ENCODE measurements at regions not wholly inside any gene's neighbourhood (a gene's known extent, or its start where the extent isn't known, plus 50 kb on each side); places are given as distances from the start of the nearest gene placed in this dataset.
"Not testable (repeated sequence)": the region's sequence is repeated elsewhere in the genome, so short reads cannot be mapped to it uniquely, and the experiment has no call there.

DNA sequence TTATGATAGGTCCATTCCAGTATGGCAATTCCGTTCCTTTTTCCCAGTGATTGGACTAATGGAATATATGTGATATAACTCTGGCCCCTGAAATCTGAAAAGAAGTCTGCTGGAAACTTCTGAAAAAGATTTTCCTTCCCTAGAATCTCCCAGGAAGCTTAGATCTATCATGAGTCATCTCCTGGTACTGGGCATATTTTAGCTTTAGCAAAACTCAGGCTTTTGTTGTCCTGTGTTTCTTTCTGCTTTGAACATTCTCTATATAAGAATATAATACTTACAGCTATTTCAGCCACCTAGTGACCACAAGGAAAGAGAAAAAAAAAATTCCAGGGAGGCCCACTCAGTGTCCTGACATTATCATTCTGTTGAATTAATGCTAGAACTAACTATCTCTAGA, 597.2 kb upstream of the GRIA3 start:
- FAIRE-seq: no peak

DNA sequence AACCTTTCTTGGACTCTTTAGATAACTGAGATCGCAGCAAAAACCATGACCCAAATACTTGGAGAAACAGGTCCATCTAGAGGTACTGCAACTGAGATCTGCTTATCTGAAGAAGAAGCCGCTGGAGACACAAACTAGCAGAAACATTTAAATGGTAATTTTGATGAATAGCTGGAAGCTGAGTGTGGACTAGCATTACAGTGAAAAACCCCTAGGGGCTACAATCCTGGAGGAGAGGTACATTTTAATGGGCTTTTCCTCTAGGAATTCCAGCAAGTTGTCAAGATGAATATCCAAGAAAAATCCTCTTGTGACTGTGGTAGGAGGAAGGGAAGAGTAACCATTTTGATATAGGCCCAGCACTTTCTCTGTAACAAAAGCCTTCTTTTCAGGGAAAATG, 592.5 kb upstream of the GRIA3 start:
- FAIRE-seq: no peak

- FAIRE-seq: no peak
These were observed 587.1 kb upstream of the GRIA3 start for GRCh38 chrX:122596998-122597397.

DNA sequence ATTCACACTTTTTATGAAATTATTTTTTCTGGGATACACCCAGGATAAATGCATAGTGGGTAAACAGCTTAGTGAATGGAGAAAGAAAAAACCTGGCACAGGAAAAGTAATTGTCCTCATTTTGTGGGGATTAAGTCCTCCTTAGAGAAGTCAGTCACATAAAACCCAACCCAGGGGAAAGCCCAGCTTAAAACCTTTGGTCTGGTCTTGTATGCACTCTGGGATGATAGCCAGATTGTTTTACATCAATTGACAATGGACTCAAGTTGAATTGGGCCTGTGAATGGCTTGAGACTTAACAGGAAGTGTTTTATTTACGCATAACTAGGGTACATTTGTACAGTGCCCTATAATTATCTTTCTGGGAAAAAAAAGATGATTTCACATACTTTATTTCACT, 561.3 kb upstream of the GRIA3 start:
- FAIRE-seq: no peak

DNA sequence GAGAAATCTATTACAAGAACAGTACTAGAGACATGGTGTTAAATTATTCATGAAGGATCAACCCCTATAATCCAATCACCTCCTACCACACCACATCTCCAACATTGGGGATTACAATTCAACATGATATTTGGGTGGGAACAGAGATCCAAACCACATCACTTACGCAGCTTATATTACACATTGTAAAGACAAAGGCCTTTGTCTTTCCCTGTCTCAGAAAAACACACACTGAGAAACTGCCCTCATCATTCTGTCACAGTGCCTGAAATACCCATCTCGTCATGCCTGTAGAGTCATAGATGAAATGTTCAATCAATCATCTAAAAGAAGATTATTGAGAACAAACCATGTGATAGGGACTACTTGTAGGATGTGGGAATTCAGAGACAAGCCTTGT, 558.8 kb upstream of the GRIA3 start:
- FAIRE-seq: no peak

DNA sequence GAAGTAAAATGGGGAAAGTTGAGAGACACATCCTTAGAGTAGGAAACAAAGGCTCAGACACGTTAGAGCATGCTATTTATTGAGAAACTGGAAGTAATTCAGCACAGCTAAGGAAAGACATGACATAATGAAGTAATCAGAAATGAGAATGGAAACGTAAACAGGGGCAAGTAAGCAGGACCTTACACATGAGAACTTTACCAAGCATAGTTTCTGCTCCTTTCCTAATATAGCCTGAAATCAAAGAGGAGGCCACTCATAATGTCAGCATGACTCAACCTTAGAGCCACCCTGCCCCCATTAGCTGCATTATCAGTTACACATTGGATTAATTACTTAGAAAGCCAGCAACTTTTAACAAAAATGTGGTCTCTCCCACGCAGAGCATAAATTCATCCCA, 558.3 kb upstream of the GRIA3 start:
- no peak for FAIRE-seq

GRCh38 chrX:122626871-122627270, 557.2 kb upstream of the GRIA3 start:
- no peak for FAIRE-seq

GRCh38 chrX:122641136-122641535, 542.9 kb upstream of the GRIA3 start:
- FAIRE-seq: no peak

- no peak for FAIRE-seq
These were observed 542.3 kb upstream of the GRIA3 start for GRCh38 chrX:122641826-122642225.

- not testable (repeated sequence) for FAIRE-seq
These were observed 528.8 kb upstream of the GRIA3 start for GRCh38 chrX:122655256-122655655.

- FAIRE-seq: no peak
These were observed 517.5 kb upstream of the GRIA3 start for GRCh38 chrX:122666601-122667000.

- FAIRE-seq: no peak
These were observed 516.4 kb upstream of the GRIA3 start for GRCh38 chrX:122667667-122668066.

DNA sequence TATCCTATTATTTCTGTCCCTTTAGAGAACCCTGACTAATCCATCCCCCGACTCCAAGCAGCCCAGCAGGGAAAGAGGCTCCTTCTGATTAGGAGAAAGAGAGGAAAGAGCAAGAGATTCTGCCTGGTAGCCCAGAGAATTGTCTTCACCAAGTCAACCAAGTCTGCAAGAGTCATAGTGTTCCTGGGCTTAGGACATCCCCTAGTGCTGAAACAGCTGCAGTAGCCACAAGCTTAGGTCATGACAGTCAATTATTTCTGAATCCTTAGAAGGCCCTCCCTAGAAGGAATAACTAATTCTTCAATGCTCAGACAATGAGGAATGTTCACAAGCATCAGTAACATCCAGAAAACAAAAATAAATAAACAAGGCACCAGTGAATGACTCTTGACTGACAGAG, 480.3 kb upstream of the GRIA3 start:
- no peak for FAIRE-seq

DNA sequence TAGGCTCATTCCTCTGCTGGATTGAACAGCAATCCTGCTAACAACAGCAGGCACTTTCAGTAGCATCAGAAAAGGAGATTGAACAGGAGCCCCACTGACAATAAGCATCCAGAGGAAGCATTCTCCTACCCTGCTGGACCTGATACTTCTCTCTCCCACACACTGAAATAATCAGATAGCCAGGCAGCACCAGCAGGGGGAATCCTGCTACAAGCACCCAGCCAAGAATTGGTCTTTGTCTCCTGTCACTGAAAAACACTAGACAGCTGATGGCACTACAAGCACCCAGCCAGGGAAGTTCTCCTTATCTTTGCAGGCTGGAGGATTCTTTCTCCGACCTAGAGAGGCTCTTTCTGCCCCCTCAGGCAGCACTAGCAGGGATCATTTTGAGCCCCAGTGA, 444.3 kb upstream of the GRIA3 start:
- FAIRE-seq: no peak

DNA sequence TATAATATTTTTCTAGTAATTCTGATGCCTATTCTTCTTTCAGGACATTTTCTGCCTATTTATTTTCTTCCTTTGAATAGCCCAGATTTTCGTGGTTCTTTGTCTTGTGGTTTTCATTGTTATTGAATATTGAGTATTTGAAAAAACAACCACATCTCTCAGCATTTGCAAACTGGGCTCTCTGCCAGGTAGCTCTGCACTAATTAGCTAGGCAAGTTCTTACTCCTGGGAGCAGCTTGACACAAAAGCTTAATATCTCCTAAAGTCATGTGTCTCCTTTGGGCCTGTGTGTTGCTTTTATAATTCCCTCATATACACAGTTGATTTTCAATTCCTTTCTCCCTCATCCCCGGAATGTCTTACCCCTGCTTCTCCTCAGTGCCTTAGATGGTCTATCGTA, 413.5 kb upstream of the GRIA3 start:
- FAIRE-seq: no peak

GRCh38 chrX:122771933-122772332, 412.1 kb upstream of the GRIA3 start:
- no peak for FAIRE-seq

- FAIRE-seq: no peak
These were observed 406.3 kb upstream of the GRIA3 start for GRCh38 chrX:122777766-122778165.

DNA sequence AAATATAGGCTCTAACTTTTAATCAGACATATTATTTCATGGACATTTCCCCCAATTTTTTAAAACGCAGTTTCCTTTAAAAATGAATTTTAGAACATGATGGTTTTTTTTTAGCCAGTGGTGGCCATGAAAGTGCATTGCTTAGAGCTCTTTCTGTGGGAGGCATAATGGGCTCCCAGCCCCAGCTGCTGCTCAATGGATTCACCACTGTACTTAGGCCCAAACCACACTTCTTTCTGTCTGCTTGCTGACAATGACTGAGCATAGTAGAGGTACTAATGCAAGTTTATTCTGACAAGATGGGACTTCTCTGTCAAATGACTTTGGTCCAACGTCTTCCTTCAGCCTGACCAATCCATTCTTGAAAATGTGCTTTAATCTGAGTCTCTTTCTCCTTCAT, 400.2 kb upstream of the GRIA3 start:
- FAIRE-seq: no peak

GRCh38 chrX:122787231-122787630, 396.8 kb upstream of the GRIA3 start:
- FAIRE-seq: no peak

- FAIRE-seq: no peak
These were observed 395.9 kb upstream of the GRIA3 start for GRCh38 chrX:122788216-122788615.

DNA sequence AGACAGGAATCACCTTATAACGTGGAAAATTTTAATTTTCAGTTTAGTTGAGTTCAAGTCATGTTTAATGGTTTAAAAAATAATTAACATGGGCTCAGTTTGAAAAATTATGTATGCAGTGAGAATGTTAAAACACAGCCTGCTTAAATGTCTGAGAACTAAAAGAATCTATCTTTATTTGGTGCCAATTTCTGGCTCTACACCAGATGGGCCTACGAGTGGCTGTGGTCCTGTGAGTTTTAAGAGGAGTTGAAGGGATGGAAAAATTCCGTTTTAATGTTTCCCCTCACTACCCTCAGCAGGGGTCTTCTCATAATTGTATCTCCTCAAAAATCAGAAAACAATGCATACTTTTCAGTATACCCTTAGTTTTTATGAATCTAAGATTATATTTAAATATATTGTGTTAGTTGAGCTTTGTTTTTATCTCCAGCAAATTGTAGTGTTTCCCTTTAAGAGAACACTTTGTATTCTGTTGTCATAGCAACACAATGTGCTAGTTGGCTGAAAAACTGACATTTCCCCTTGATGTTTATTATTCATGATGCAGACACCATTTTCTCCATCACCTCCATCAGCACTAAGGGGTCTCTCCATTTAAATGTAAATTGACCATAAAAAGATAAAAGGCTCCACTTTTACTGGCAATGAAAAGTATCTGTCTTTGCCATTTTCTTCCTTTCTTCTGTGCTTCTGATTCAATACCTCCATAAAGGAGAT, 393.5 kb upstream of the GRIA3 start:
- no peak for FAIRE-seq

DNA sequence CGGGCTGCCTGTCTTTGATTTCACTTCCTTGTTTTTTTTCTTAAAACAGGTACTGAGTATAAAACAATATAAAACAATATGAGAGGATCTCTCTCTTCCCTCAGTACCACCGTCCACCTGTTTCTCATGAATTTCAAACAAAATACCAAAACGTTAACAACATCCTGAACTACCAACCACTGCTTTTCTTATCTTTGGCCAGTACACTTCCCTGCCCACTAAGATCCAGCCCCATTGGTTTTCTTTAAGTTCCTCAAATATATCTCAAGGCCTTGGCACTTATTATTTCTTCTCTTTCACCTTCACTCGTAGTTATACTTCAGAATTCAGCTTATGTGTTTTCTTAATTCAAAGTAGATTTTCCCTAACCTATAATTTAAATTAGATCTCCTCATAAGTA, 370.2 kb upstream of the GRIA3 start:
- FAIRE-seq: no peak

GRCh38 chrX:122816288-122816687, 367.8 kb upstream of the GRIA3 start:
- no peak for FAIRE-seq

GRCh38 chrX:122817321-122817955, 366.6 kb upstream of the GRIA3 start:
- FAIRE-seq: no peak

- no peak for FAIRE-seq
These were observed 366.0 kb upstream of the GRIA3 start for GRCh38 chrX:122818068-122818467.

Data from islet of Langerhans (tissue), 1 donor.